AG04450 (cell line): ENCODE measurements at regions not wholly inside any gene's neighbourhood (a gene's known extent, or its start where the extent isn't known, plus 50 kb on each side); places are given as distances from the start of the nearest gene placed in this dataset.

Source experiments
- CTCF ChIA-PET: fragments of 300-600, 350-600 bp; formaldehyde crosslinking; extraction: SDS; loops from one replicate; lab custom pipeline; 2022; ENCODE audit warnings: antibody characterized with exemption, inconsistent platforms; lab: Charles Lee
- POLR2A ChIA-PET: fragments of 350-600 bp; formaldehyde crosslinking; extraction: SDS; loops from one replicate; lab custom pipeline; 2021; ENCODE audit warnings: antibody characterized with exemption, inconsistent platforms; lab: Yijun Ruan, JAX
- DNase-seq: peaks from one replicate; pipeline ENCODE4 v3.0.0-alpha.2; 2011; ENCODE audit warnings: low read depth, low spot score
- H3K27ac ChIP-seq: one replicate; pipeline ENCODE4 v1.5.1; 2012; ENCODE audit warnings: low read depth, low read length, control low read depth
- H3K27me3 ChIP-seq: one replicate; pipeline ENCODE4 v1.6.0; 2012; ENCODE audit warnings: low read length; ENCODE audit not compliant: control insufficient read depth, insufficient read depth
- H3K4me3 ChIP-seq: 2 replicates; pipeline ENCODE4 v1.5.1; 2011; ENCODE audit warnings: mild to moderate bottlenecking, low read depth, low read length, control low read depth
- H3K9me3 ChIP-seq: 2 replicates; pipeline ENCODE4 v1.5.1; 2012; ENCODE audit warnings: low read length; ENCODE audit not compliant: control insufficient read depth, insufficient read depth
- TF ChIP-seq, protein P1 (sequence below): IDR thresholded peaks from 2 replicates; pipeline ENCODE4 v1.5.1; 2011; ENCODE audit warnings: low read depth, low read length, control low read depth, inconsistent platforms

DNA sequence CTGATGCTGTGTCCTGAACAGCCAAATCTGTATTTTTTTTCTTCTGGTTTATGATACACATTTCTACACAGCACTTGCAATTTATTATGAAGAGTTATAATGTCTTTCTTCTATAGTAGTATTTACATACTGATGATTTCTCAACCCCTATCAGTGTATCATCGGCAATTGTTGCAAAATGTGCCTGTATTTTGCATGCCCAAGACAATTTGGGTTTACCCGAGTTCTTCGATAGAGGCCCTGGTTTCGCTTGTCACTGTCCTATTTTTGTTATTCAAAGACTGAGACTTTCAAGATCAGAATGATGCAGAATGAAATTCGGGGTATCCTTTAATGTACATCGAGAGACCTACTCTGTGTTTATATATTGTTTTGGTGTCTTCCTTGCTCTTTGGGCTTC is 184.5 kb upstream of the PRSS58 start:
- Histone ChIP-seq H3K27ac (no peak overlapping the region), H3K9me3 (peaks cover 7% of the 10 kb centered on the region), H3K27me3 (no peaks in the 10 kb centered on the region), H3K4me3 (no peak overlapping the region)
- ChIA-PET CTCF (interaction anchor here (3.5 to 5.4 kb wide), 2 partner anchors 17 to 41 kb away, joined by 16 to 31 read pairs; no protein-coding TSS in a partner anchor), POLR2A (no interaction called here)
- DNase-seq, result no peak
- TF ChIP-seq, protein P1, sequence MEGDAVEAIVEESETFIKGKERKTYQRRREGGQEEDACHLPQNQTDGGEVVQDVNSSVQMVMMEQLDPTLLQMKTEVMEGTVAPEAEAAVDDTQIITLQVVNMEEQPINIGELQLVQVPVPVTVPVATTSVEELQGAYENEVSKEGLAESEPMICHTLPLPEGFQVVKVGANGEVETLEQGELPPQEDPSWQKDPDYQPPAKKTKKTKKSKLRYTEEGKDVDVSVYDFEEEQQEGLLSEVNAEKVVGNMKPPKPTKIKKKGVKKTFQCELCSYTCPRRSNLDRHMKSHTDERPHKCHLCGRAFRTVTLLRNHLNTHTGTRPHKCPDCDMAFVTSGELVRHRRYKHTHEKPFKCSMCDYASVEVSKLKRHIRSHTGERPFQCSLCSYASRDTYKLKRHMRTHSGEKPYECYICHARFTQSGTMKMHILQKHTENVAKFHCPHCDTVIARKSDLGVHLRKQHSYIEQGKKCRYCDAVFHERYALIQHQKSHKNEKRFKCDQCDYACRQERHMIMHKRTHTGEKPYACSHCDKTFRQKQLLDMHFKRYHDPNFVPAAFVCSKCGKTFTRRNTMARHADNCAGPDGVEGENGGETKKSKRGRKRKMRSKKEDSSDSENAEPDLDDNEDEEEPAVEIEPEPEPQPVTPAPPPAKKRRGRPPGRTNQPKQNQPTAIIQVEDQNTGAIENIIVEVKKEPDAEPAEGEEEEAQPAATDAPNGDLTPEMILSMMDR, result no peak

DNA sequence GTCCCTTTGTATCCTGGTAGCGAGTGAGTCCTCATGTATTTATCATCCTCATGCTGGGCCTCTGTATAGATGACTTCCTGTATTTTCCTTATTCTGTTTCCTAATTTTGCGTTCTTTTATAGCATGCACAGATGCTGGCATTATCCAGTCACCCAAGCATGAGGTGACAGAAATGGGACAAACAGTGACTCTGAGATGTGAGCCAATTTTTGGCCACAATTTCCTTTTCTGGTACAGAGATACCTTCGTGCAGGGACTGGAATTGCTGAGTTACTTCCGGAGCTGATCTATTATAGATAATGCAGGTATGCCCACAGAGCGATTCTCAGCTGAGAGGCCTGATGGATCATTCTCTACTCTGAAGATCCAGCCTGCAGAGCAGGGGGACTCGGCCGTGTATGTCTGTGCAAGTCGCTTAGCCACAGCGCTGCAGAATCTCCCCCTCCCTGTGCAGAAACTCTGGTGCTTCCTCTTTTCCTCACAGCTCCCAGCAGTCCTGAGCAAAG is 183.1 kb upstream of the PRSS58 start:
- ChIA-PET POLR2A (interaction anchor here (0.7 kb wide), 1 partner anchor 20 kb away, joined by 3 read pairs; no protein-coding TSS in a partner anchor), CTCF (interaction anchor here (1.0 to 5.4 kb wide), 8 partner anchors 13 to 774 kb away, joined by 3 to 37 read pairs (median 6); no protein-coding TSS in a partner anchor)
- Histone ChIP-seq H3K27ac (no peak overlapping the region), H3K27me3 (no peaks in the 10 kb centered on the region), H3K9me3 (peaks cover 7% of the 10 kb centered on the region), H3K4me3 (no peak overlapping the region)
- DNase-seq, result no peak
- TF ChIP-seq, protein P1, result no peak

GRCh38 chr7:142440219-142440905 is 182.5 kb upstream of the PRSS58 start:
- CTCF ChIA-PET, result interaction anchor here (0.8 to 5.4 kb wide), 11 partner anchors 14 to 775 kb away, joined by 3 to 37 read pairs (median 5); no protein-coding TSS in a partner anchor
- POLR2A ChIA-PET, result interaction anchor here (0.7 kb wide), 1 partner anchor 21 kb away, joined by 3 read pairs; no protein-coding TSS in a partner anchor
- DNase-seq, result peak; percentile 37
- Histone ChIP-seq H3K27ac (no peak overlapping the region), H3K4me3 (no peak overlapping the region), H3K9me3 (peaks cover 7% of the 10 kb centered on the region), H3K27me3 (no peaks in the 10 kb centered on the region)
- TF ChIP-seq, protein P1, result no peak

DNA sequence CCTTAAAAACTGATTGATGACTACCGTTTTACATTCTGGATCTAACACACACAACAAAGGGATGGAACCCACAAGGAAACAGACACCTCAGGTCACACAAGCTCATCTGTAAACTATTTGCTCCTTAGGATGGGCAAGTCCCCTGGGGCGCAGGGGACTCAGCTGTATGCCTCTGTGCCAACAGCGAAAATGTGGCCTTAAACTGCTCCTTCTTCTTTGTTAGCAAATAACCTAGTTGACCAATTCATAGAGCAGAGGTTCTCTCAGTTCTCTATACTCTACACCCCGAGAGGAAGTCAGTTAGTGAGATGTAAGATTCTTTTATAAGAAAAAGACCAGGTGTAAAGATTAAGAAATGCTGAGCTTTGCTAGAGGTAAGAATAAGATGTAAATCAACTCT is 181.9 kb upstream of the PRSS58 start:
- TF ChIP-seq, protein P1, result no peak
- no peaks in the 10 kb centered on the region for H3K27me3 ChIP-seq
- H3K27ac ChIP-seq, result peak overlapping the region; percentile 21
- no peak overlapping the region for H3K4me3 ChIP-seq
- peaks cover 7% of the 10 kb centered on the region for H3K9me3 ChIP-seq
- no peak for DNase-seq
- ChIA-PET CTCF (interaction anchor here (0.8 to 5.4 kb wide), 8 partner anchors 21 to 776 kb away, joined by 3 to 37 read pairs (median 5); no protein-coding TSS in a partner anchor), POLR2A (no interaction called here)
